Fibroblast of lung (primary cell): ENCODE measurements at regions not wholly inside any gene's neighbourhood (a gene's known extent, or its start where the extent isn't known, plus 50 kb on each side); places are given as distances from the start of the nearest gene placed in this dataset.

ENCODE experiments used
- EZH2 ChIP-seq: IDR thresholded peaks from 2 replicates; pipeline ENCODE4 v1.5.1; 2012; ENCODE audit warnings: low read length, control low read depth, mild to moderate bottlenecking; ENCODE audit errors: missing control alignments
- TF ChIP-seq, protein P1 (sequence below), 2 donors: IDR thresholded peaks in 1 of 2; conservative IDR thresholded peaks in 1 of 2; 1 replicate in 1 of 2; 2 replicates in 1 of 2; pipeline ENCODE4 v1.5.1; 2011 to 2012; ENCODE audit warnings: low read length in 2 of 2, control low read depth in 1 of 2, inconsistent platforms in 1 of 2, low read depth in 1 of 2, mild to moderate bottlenecking in 1 of 2

DNA sequence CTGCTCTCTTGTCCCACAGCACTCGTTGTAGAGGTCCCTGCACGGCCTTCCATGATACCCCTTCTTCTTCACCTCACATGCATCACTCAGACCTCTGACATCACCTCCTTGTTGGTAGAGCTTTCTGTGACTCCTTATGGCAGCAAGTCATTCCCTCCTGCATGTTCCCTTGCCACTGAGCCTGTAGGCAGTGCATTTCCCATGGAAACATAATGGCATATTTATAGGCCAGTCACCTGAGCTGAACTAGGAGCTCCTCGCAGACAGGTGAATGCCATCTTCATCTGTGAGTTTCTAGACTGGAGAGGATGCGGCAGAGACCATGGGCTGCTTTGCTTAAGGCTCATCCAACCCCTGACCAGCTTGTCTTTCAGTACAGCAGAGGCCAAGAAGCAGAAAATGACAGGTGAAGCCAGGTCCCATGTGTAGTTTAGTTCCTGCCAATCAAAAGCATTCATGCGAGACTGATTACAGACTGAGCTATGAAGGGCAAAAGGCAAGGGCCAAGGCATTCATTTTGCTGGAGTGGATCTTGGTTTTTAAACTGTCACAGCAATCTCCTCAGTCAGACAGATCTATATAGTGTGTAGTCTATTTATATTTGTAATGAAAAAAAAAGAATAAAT is 59.4 kb upstream of the NEDD4L start:
- TF ChIP-seq EZH2, result no peak
- TF ChIP-seq, protein P1, sequence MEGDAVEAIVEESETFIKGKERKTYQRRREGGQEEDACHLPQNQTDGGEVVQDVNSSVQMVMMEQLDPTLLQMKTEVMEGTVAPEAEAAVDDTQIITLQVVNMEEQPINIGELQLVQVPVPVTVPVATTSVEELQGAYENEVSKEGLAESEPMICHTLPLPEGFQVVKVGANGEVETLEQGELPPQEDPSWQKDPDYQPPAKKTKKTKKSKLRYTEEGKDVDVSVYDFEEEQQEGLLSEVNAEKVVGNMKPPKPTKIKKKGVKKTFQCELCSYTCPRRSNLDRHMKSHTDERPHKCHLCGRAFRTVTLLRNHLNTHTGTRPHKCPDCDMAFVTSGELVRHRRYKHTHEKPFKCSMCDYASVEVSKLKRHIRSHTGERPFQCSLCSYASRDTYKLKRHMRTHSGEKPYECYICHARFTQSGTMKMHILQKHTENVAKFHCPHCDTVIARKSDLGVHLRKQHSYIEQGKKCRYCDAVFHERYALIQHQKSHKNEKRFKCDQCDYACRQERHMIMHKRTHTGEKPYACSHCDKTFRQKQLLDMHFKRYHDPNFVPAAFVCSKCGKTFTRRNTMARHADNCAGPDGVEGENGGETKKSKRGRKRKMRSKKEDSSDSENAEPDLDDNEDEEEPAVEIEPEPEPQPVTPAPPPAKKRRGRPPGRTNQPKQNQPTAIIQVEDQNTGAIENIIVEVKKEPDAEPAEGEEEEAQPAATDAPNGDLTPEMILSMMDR (conservative IDR thresholded peaks at IDR 0.05 in 1 of 2, IDR thresholded peaks at IDR 0.05 in 1 of 2; ENCODE audit: low read depth in 1 of 2, low read length in 2 of 2), result no peak
